ENCODE measurements at regions not wholly inside any gene's neighbourhood (a gene's known extent, or its start where the extent isn't known, plus 50 kb on each side); places are given as distances from the start of the nearest gene placed in this dataset.

DNA sequence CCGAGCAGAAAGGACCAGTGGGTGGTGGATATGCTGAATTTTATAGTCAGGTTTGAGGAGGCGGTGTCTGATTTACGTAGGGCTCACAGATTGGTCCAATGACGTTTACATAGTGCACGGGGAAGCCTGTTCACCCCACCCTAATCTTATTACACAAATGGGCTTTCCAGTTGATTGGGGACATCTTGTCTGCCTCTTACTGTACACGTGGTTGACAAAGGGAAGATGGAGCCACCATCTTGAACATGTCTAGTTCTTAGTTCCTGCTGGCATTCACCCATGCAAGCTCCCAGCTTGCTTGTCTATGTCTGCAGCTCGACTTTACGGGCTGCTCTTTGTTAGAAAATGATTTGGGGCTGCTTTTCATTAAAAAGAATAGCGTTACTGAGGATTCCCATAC is 332.0 kb upstream of the SLCO3A1 start:
- TF ChIP-seq CTCF (IDR thresholded peaks at IDR 0.05 in 4 of 5, conservative IDR thresholded peaks at IDR 0.05 in 1 of 5) = no peak
- TF ChIP-seq POLR2A (IDR thresholded peaks at IDR 0.05) = no peak

Measured in gastrocnemius medialis (tissue), 4 donors.